MM.1S (cell line): ENCODE measurements at regions not wholly inside any gene's neighbourhood (a gene's known extent, or its start where the extent isn't known, plus 50 kb on each side); places are given as distances from the start of the nearest gene placed in this dataset.

ENCODE experiments used
- CTCF ChIP-seq: fragments of 300-600 bp; sonication (generic); IDR thresholded peaks from 2 replicates; pipeline ENCODE4 v1.5.1; 2016; ENCODE audit warnings: antibody characterized with exemption, low read length, mixed read lengths
- EZH2 ChIP-seq: fragments of 300-600 bp; sonication (generic); optimal IDR thresholded peaks from 2 replicates; pipeline ENCODE3; 2017; ENCODE audit warnings: low read depth, mild to moderate bottlenecking, antibody characterized with exemption, low read length, mixed read lengths
- EZH2phosphoT487 ChIP-seq: fragments of 300-600 bp; sonication (generic); IDR thresholded peaks from 2 replicates; pipeline ENCODE4 v1.6.1; 2018; ENCODE audit warnings: antibody characterized with exemption, low read length

- TF ChIP-seq CTCF (no peak), EZH2 (no peak), EZH2phosphoT487 (no peak)
These were observed 192.2 kb upstream of the TLL1 start for GRCh38 chr4:165680821-165681220.
